Cardiac muscle cell (in vitro differentiated cells and primary cell): ENCODE measurements at regions not wholly inside any gene's neighbourhood (a gene's known extent, or its start where the extent isn't known, plus 50 kb on each side); places are given as distances from the start of the nearest gene placed in this dataset.

ENCODE experiments used
- DNase-seq, 2 donors: peaks; one replicate each; pipeline versions ENCODE4 v3.0.0 to v3.0.0-alpha.2; 2010 to 2017; ENCODE audit warnings: low read depth in 1 of 2, low spot score in 1 of 2
- H3K27ac ChIP-seq: fragments of 200-600 bp; sonication (generic); 2 replicates; pipeline ENCODE4 v1.5.1; 2016
- H3K27me3 ChIP-seq: fragments of 200-600 bp; sonication (generic); 2 replicates; pipeline ENCODE4 v1.6.0; 2016; ENCODE audit warnings: control low read depth
- H3K36me3 ChIP-seq: fragments of 200-600 bp; sonication (generic); 2 replicates; pipeline ENCODE4 v1.5.1; 2016; ENCODE audit warnings: control low read depth
- H3K4me1 ChIP-seq: fragments of 200-600 bp; sonication (generic); 2 replicates; pipeline ENCODE4 v1.8.1; 2017; ENCODE audit warnings: low read depth, mild to moderate bottlenecking, mixed run types
- H3K4me3 ChIP-seq: fragments of 200-600 bp; sonication (generic); 2 replicates; pipeline ENCODE4 v1.5.1; 2016; ENCODE audit warnings: mild to moderate bottlenecking
- H3K9me3 ChIP-seq: fragments of 200-600 bp; sonication (generic); 2 replicates; pipeline ENCODE4 v1.5.1; 2017; ENCODE audit warnings: low read depth, mild to moderate bottlenecking, control low read depth
- CTCF ChIP-seq: IDR thresholded peaks from 2 replicates; pipeline ENCODE4 v1.5.1; 2012; ENCODE audit warnings: low read depth, mild to moderate bottlenecking, low read length

DNA sequence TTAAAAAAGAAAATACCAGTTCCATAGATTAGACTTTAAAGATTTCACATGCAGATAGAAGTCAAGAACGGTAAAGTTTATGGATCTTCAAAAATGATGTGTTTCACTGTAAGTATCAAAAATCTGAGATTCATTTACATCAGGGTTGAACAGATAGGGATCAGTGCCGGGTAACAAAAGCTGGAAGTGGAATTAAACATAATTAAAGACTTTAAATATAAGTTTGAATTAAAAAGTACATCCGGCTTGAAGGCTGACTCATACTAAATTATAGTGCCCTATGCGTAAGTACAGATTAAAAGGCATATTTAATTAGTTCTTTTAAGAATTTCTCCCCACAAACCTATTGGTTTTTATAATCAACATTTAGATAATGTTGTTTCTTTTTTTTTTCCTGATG, 312.7 kb downstream of the PRL start:
- H3K4me1 ChIP-seq: peaks cover 18% of the 10 kb centered on the region
- no peak for TF ChIP-seq CTCF
- H3K27me3 ChIP-seq: no peaks in the 10 kb centered on the region
- no peak overlapping the region for H3K4me3 ChIP-seq
- no peak overlapping the region for H3K27ac ChIP-seq
- DNase-seq: no peak
- no peaks in the 10 kb centered on the region for H3K9me3 ChIP-seq
- no peaks in the 10 kb centered on the region for H3K36me3 ChIP-seq

DNA sequence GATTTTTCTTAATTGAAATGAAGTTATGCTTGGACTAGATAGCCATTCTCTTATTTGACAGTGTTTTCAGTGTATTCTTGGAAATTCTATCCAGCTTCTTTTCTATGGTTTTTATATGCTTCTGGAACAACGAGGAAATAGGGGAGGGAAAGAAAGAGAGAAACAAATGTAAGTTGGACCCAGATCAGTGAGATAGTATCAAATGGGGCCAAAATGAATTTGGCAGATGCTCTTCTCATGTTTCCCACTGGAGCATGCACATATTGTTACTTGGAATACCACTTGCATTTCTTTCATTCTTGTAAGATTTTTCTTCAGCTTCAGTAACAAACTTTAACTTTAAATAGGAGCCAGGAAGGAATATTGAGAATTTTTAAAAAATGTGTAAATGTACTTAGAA, 312.3 kb downstream of the PRL start:
- Histone ChIP-seq H3K27me3 (no peaks in the 10 kb centered on the region), H3K36me3 (no peaks in the 10 kb centered on the region), H3K4me1 (peaks cover 18% of the 10 kb centered on the region), H3K4me3 (no peak overlapping the region), H3K9me3 (no peaks in the 10 kb centered on the region), H3K27ac (no peak overlapping the region)
- TF ChIP-seq CTCF: no peak
- no peak for DNase-seq

GRCh38 chr6:21985904-21986303, 310.9 kb downstream of the PRL start:
- Histone ChIP-seq H3K4me1 (peaks cover 29% of the 10 kb centered on the region), H3K4me3 (no peak overlapping the region), H3K27ac (no peak overlapping the region), H3K36me3 (no peaks in the 10 kb centered on the region), H3K9me3 (no peaks in the 10 kb centered on the region), H3K27me3 (no peaks in the 10 kb centered on the region)
- no peak for DNase-seq
- TF ChIP-seq CTCF: no peak

GRCh38 chr6:21986703-21987102, 310.1 kb downstream of the PRL start:
- H3K36me3 ChIP-seq: no peaks in the 10 kb centered on the region
- H3K27ac ChIP-seq: peak overlapping the region; percentile 68
- H3K27me3 ChIP-seq: no peaks in the 10 kb centered on the region

GRCh38 chr6:21987501-21987957, 309.3 kb downstream of the PRL start:
- H3K27ac ChIP-seq: peak overlapping the region; percentile 68
- no peak overlapping the region for H3K4me3 ChIP-seq
- no peaks in the 10 kb centered on the region for H3K9me3 ChIP-seq
- peak; percentile 76 to 98 for DNase-seq
- no peaks in the 10 kb centered on the region for H3K36me3 ChIP-seq
- TF ChIP-seq CTCF: no peak
- no peaks in the 10 kb centered on the region for H3K27me3 ChIP-seq
- H3K4me1 ChIP-seq: peaks cover 36% of the 10 kb centered on the region

More at GRCh38 chr6:21986703-21987102, 310.1 kb downstream of the PRL start:
- peaks cover 36% of the 10 kb centered on the region for H3K4me1 ChIP-seq
- peak in 1 of 2 donors; percentile 31 for DNase-seq
- no peaks in the 10 kb centered on the region for H3K9me3 ChIP-seq
- H3K4me3 ChIP-seq: no peak overlapping the region
- TF ChIP-seq CTCF: no peak

GRCh38 chr6:21990577-21990976, 306.3 kb downstream of the PRL start:
- no peak overlapping the region for H3K4me3 ChIP-seq
- no peaks in the 10 kb centered on the region for H3K36me3 ChIP-seq

More at GRCh38 chr6:21990577-21990976, 306.3 kb downstream of the PRL start:
- Histone ChIP-seq H3K9me3 (no peaks in the 10 kb centered on the region), H3K27ac (no peak overlapping the region), H3K4me1 (peaks cover 36% of the 10 kb centered on the region), H3K27me3 (no peaks in the 10 kb centered on the region)
- no peak for DNase-seq
- TF ChIP-seq CTCF: no peak
